Right lobe of liver (tissue), 4 donors: ENCODE measurements at regions not wholly inside any gene's neighbourhood (a gene's known extent, or its start where the extent isn't known, plus 50 kb on each side); places are given as distances from the start of the nearest gene placed in this dataset.

Source experiments
- CTCF ChIP-seq, 4 donors: fragments of 200-600 bp in 3 of 4; fragments of 450-650 bp in 1 of 4; IDR thresholded peaks; one replicate each; pipeline versions ENCODE4 v1.5.1 to v1.8.0; 2016 to 2022; ENCODE audit warnings: antibody characterized with exemption in 4 of 4, mild to moderate bottlenecking in 2 of 4
- POLR2A ChIP-seq: fragments of 450-650 bp; IDR thresholded peaks from one replicate; pipeline ENCODE4 v1.6.1; 2017; ENCODE audit warnings: antibody characterized with exemption, mild to moderate bottlenecking
- donor health status: DM: no; HTN: no; CAD: no.
- donor health status: DM: no; HTN: no; CAD: no.
- donor health status: DM: no; HTN: yes; CAD: no.

GRCh38 chr3:188058569-188059184 lies 95.3 kb upstream of the LPP start:
- no peak for TF ChIP-seq CTCF (IDR thresholded peaks at IDR 0.05)
- TF ChIP-seq POLR2A = no peak
